HG03060 (cell line): ENCODE measurements at regions not wholly inside any gene's neighbourhood (a gene's known extent, or its start where the extent isn't known, plus 50 kb on each side); places are given as distances from the start of the nearest gene placed in this dataset.

Experiments
- ATAC-seq: cut with Tn5 transposase; IDR thresholded peaks from one replicate; pipeline ENCODE4 v1.9.1; 2021; ENCODE audit warnings: low read depth, moderate number of reproducible peaks; ENCODE audit not compliant: unreplicated experiment

- no peak for ATAC-seq
These were observed 133.4 kb upstream of the CXCR4 start for GRCh38 chr2:136251197-136251884.

GRCh38 chr2:136250131-136250530 is 132.2 kb upstream of the CXCR4 start:
- no peak for ATAC-seq

GRCh38 chr2:136248907-136249306 is 131.0 kb upstream of the CXCR4 start:
- no peak for ATAC-seq

- no peak for ATAC-seq
These were observed 130.3 kb upstream of the CXCR4 start for GRCh38 chr2:136248242-136248641.

- no peak for ATAC-seq
These were observed 129.4 kb upstream of the CXCR4 start for GRCh38 chr2:136247204-136247950.

- peak; percentile 61 for ATAC-seq
These were observed 128.2 kb upstream of the CXCR4 start for GRCh38 chr2:136246086-136246669.

GRCh38 chr2:136245211-136245610 is 127.3 kb upstream of the CXCR4 start:
- ATAC-seq, result no peak

GRCh38 chr2:136244536-136244885 is 126.6 kb upstream of the CXCR4 start:
- no peak for ATAC-seq

- ATAC-seq, result no peak
These were observed 125.9 kb upstream of the CXCR4 start for GRCh38 chr2:136243638-136244535.

GRCh38 chr2:136242687-136243277 is 124.8 kb upstream of the CXCR4 start:
- no peak for ATAC-seq

GRCh38 chr2:136242100-136242499 is 124.2 kb upstream of the CXCR4 start:
- ATAC-seq, result no peak

GRCh38 chr2:136239079-136239685 is 121.2 kb upstream of the CXCR4 start:
- no peak for ATAC-seq

GRCh38 chr2:136238286-136239078 is 120.5 kb upstream of the CXCR4 start:
- ATAC-seq, result peak; percentile 90

- ATAC-seq, result no peak
These were observed 118.1 kb upstream of the CXCR4 start for GRCh38 chr2:136236019-136236418.

GRCh38 chr2:136235546-136235945 is 117.6 kb upstream of the CXCR4 start:
- ATAC-seq, result no peak

- no peak for ATAC-seq
These were observed 116.3 kb upstream of the CXCR4 start for GRCh38 chr2:136234261-136234660.

- no peak for ATAC-seq
These were observed 115.3 kb upstream of the CXCR4 start for GRCh38 chr2:136233298-136233697.

GRCh38 chr2:136232456-136233172 is 114.7 kb upstream of the CXCR4 start:
- no peak for ATAC-seq

- no peak for ATAC-seq
These were observed 112.5 kb upstream of the CXCR4 start for GRCh38 chr2:136230464-136230863.
